Posterior vena cava (tissue), 2 donors: ENCODE measurements at regions not wholly inside any gene's neighbourhood (a gene's known extent, or its start where the extent isn't known, plus 50 kb on each side); places are given as distances from the start of the nearest gene placed in this dataset.
A peak's percentile ranks its signal among the peaks of the same experiment; 100 is the strongest.

Experiments used
- DNase-seq: peaks from one replicate; pipeline ENCODE4 v3.0.0-alpha.2; 2020; ENCODE audit warnings: low spot score
- intact Hi-C, 2 donors: fragments of 100-400 bp; cut with DNase I; formaldehyde crosslinking; loops; one replicate each; pipeline versions ENCODE4 v1.14.1 to v1.14.2; 2022 to 2023
- donor health status: DM: yes; HTN: yes; CAD: no.
- donor health status: DM: yes; HTN: yes; CAD: no.

DNA sequence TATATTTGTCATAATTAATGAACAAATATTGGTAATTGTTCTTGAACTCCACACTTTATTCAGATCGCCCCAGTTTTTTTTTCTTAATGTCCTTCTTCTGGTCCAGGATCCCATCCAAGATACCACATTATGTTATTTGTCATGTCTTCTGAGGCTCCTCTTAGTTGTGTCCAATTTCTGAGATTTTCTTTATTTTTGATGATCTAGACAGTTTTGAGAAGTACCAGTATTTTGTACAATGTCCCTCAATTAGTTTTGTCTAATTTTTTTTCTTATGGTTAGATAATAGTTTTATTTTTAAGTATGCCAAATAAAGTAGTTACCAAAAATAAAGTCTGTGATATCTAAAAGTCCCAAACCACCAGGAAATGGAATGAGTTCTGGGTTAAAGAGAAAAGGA is 440.8 kb upstream of the ATP2B1 start:
- no peak for DNase-seq

DNA sequence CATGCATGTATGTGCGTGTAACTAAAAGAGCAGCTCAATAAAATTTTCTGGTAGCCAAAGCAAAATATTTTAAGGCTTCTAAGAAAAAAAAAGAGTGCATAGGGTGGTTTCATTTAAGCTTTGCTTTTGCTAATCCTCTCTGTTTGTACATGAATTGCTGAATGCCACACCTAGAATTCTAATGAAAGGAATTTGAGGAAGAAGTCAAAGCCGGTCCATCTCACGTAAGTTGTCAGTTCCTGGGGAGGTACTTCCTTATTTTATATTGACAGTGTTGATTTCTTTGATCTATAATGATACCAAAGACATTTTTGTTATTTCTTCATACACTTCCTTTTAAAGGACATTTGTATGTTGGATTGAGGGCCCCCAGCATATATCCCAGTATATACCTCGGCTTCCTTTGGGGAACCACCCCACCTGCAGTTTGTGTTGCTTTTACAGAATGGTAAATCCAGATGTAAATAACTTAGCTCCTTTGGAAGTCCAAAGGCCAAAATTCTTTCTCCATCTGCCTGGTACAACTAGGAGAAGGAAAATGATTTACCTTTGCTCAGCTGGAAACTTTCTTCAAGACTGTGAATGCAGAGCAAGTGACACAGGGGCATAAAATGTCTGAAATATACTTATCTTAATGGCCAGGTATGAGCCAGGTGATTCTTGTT is 420.9 kb upstream of the ATP2B1 start:
- intact Hi-C loops = loop anchor here in 1 of 2 donors (10.0 kb wide), 1 partner anchor 1315 kb away; no protein-coding TSS in a partner anchor
- no peak for DNase-seq

More for the DNA sequence above, 440.8 kb upstream of the ATP2B1 start:
- intact Hi-C loops = no loop called here

DNA sequence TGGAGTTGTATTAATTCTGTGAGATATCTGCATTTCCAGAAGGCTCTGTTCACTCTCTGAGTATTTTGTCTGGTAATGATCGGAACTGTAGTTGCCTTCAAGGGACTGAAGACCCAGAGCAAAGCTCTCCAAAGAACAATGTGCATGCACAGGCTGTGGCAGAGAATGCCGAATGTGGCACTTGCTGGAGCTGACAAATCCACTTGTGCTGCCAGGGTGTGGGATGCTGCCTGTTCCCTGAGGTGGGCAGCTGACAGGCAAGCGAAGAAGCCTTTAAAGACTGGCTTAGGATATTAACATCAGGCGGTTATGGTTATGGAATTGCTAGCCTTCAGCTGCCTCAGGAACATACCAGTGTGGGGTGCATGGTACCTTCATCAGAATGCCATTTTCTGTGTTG is 419.9 kb upstream of the ATP2B1 start:
- intact Hi-C loops = loop anchor here in 1 of 2 donors (10.0 kb wide), 1 partner anchor 1314 kb away; no protein-coding TSS in a partner anchor
- no peak for DNase-seq

DNA sequence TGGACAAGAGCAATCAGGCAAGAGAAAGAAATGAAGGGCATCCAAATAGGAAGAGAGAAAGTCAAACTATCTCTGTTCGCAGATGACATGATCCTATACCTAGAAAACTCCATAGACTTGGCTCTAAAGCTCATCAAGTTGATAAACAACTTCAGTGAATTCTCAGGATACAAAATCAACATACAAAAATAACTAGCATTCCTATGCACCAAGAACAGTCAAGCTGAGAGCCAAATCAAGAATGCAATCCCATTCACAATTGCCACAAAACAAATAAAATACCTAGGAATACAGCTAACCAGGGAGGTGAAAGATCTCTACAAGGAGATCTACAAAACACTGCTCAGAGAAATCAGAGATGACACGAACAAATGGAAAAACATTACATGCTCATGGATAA is 417.5 kb upstream of the ATP2B1 start:
- intact Hi-C loops = loop anchor here in 1 of 2 donors (10.0 kb wide), 1 partner anchor 1311 kb away; no protein-coding TSS in a partner anchor
- no peak for DNase-seq

DNA sequence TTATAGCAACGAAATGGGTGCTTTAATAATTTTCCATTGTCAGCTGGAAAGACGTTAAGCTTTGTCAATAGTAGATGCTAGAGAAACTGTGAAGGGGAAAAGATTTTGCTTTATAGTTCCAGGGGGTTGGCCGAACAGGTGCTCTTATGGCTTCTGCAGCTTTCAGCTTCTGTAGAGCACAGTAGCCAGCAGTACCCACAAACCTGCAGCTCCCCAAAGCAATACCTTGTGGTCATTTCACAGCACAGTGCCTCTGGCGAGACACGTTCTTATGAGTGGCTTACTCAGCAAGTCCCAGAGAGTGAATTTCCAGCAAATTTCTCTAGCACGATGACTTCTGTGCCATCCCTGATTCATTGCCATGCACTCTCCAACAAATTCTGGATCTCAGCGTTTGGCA is 416.3 kb upstream of the ATP2B1 start:
- intact Hi-C loops = loop anchor here in 1 of 2 donors (10.0 kb wide), 1 partner anchor 1310 kb away; no protein-coding TSS in a partner anchor
- no peak for DNase-seq

DNA sequence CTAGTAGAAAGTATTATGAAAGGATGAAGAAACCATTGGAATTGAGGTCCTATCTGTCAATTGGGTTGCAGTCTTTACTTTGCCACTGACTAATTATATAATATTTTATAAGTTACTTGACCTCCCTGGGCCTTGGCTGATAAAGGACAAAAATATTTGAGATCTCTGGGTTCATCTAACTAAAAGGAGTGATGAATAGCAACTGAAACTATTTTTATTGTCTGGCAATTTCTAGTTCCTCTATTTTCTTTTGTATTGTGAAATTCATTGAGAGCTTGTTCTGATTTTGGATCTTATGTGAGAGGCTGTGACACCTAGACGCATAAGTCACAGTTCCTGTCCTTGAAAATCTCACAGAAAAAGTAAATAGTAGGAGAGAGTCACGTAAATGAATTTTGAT is 415.7 kb upstream of the ATP2B1 start:
- intact Hi-C loops = loop anchor here in 1 of 2 donors (10.0 kb wide), 1 partner anchor 1309 kb away; no protein-coding TSS in a partner anchor
- no peak for DNase-seq

DNA sequence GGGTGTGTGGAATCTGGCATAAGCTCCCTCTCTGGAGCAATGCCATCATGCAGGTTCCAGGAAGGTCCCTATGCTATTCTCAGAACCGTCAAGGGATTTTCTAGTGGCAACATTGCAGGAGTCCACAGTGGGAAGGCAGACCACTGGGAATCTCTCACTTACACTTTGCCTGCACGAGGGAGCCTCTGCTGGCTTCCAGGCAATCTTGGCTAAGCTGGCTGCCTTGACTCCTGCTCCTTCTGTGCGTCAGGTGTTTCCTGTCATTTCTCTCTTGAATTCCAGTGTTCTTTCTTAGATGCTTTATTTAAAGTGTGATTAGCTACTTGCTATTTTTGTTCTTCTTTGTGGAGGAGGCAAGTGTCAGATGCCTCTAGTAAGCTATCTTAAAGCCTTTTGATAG is 414.0 kb upstream of the ATP2B1 start:
- DNase-seq = peak; percentile 25
- intact Hi-C loops = loop anchor here in 1 of 2 donors (10.0 kb wide), 1 partner anchor 1308 kb away; no protein-coding TSS in a partner anchor

DNA sequence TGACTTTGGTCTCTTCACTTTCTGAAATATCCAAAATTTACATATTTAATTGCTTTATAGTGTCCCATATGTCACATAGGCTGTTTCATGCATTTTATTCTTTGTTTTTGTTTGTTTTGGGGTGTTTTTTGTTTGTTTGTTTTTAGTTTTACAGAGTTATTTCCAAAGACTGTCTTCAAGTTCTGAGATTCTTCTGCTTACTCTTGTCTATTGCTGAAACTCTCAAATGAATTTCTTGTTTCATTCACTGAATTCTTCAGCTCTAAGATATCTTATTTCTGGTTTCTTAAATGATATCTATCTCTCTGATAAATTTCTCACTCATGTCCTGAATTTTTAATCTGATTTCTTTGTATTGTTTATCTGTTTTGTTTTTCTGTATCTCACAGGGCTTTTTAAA is 412.0 kb upstream of the ATP2B1 start:
- DNase-seq = no peak
- intact Hi-C loops = loop anchor here in 1 of 2 donors (10.0 kb wide), 1 partner anchor 1306 kb away; no protein-coding TSS in a partner anchor

DNA sequence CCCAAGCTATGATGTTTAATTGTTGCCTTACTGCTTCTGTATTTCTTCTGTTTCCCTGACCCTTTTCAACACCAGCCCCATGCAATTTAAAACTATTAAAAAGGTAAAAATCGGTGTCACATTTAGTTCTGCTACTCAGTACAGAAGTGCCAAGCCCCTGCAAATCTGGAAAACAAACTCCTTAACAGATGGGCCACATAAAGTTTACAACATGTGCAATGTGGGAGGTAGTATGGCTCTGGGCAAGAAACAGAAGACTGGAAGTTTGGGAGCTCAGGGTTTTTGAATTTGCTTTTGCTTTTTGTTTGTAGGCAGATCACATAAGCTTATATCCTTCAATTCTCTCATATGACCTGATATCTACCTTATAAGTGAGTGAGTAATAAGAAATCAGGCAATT is 404.0 kb upstream of the ATP2B1 start:
- DNase-seq = no peak
- intact Hi-C loops = no loop called here

DNA sequence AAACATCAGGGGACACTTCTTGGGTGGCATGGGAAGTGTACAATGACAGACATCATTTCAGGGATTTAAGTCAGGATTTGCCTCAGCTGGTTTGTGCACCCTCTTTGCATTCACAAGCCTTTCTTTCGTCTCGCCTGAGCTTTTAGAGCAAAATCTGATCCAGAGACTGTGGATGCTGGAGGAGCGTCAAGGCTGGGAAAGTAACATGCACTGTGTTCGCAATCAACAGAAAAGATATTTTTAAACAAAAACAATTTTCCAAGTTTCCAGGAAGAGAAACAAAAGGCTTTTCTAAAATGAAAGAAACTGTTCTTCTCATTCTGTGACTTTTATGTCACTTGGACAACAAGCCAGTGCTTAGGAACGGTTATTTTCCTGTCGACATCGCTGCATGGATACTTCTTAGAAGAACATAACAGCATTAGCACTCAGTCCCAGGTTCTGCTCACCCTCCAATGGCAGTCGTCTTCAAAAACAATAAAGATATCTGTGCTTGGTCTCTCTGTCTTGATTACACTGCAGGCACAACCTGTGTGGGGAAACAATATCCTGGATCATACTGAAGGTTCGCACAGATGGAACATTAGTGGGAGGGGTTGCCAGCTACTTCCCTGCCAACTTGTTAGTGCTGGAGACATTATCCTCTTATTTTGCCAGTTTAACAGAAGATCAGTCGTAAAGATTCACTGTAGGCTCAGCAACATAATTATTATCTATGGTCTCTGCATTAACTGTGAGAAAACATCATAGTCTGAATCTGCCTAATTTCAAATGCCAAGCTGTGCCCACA is 403.3 kb upstream of the ATP2B1 start:
- DNase-seq = peak; percentile 35
- intact Hi-C loops = no loop called here

DNA sequence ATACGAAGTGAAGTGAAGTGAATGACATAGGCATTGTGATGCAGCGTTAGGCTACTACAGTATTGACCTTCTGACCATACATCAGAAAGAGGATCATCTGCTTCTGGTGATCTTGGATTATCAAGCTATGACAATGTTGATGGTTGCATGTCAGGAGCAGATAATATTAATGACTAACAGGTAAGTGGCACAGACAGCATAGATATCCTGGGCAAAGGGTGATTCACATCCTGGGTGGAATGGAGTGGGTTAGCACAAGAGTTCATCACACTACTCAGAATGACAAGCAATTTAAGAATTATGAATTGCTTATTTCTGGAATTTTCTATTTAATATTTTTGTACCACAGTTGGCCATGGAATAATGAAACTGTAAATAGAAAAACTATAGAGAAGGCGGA is 397.9 kb upstream of the ATP2B1 start:
- intact Hi-C loops = loop anchor here in 1 of 2 donors (10.0 kb wide), 1 partner anchor 562 kb away; no protein-coding TSS in a partner anchor
- DNase-seq = no peak

DNA sequence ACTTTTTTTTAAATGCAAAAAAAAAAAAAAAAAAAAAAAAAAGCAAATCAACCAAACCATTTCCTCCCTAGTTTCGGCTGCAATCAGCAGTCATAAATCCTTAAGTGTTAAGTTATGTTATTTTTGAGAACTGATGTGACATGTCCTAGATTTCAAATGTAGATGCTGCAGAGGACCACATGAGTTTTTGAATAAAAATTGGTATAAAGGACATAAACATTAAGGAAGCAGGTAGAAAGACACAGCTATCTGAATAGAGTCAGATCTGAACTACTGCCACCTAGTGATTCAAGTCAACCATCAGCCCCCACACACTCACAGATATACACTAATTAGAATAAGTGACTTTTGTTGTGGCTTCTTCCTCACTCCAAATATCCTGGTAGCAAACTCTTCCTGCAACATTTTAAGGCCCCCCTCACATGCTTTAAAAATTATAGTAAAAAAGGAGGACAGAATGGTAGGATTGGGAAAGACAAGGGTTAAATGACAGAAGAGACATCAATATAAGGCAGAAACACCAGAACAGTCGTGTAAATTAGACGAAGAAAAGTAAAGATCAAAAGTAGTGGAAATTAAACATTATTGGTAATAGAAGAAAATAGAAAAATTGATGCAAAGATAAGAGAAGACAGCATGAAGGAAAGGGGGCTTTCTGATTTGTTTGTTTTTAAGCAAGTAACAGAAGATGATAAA is 394.5 kb upstream of the ATP2B1 start:
- no peak for DNase-seq
- intact Hi-C loops = loop anchor here in 1 of 2 donors (10.0 kb wide), 1 partner anchor 558 kb away; no protein-coding TSS in a partner anchor

DNA sequence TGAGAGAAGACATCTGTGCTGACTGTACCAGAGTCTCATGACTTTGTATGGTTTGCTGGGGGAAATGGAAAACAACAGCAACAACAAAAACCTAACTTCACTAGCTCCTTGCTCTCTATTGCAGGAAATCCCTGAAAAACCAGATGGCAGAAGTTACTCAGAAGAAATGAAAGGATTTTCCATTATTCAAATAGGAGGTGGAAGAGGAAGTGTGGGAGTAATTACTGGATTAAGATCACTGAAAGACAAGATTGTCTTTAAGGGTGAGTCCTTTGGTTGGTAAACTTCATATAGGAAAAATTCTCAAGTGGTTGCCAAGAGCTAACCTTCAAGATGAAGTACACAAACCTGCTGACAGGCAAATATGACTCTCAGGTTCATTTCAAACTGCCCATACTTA is 391.9 kb upstream of the ATP2B1 start:
- intact Hi-C loops = loop anchor here in 1 of 2 donors (10.0 kb wide), 1 partner anchor 556 kb away; no protein-coding TSS in a partner anchor
- DNase-seq = no peak

DNA sequence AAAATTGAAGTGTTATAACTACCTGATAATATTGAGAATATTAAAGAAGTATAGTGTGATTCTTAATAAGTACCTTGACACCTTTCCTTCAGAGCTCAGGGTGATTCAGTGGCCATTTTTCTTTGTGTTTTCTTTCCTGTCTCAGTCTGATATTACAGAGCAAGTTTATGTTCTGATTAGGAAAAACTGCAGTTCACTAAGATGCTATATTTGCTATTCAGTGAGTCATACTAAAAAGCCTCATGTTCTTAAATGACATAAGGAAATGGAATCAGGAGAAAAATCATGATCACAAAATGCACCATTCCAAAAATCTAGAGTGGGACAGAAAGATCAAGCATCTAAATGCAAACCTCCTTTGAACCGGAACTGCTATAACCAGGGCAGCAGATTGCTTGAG is 390.6 kb upstream of the ATP2B1 start:
- DNase-seq = no peak
- intact Hi-C loops = no loop called here

DNA sequence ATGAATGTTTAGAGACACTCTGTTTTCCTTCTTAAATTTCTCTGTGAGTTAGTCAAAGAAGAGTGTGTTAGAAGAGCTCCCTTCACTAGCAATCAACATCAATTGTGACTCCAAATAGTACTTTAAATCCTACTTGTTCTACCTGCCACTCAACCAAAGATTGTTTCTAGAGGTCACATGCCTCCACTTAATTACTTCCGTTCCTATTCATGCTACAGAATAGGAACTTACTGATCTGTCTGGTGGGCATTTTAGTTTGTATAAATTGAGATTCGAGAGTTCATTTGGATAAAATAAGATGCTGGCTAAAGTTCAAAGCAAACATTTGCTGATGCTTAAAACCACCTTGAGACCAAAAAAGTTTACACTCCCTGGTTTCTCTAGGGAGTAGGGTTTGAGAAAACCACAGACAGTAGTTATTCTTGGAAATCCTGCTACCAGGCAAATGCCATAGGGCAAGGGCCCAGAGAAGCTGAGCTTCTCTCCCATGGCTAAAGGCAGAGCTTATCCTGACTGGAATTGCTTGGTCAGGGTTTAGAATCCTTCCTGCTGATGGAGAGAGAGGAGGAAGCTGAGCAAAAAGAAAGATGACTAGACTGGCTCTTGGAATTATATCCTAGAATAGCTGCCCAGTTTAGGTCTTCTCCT is 389.6 kb upstream of the ATP2B1 start:
- DNase-seq = no peak
- intact Hi-C loops = no loop called here

DNA sequence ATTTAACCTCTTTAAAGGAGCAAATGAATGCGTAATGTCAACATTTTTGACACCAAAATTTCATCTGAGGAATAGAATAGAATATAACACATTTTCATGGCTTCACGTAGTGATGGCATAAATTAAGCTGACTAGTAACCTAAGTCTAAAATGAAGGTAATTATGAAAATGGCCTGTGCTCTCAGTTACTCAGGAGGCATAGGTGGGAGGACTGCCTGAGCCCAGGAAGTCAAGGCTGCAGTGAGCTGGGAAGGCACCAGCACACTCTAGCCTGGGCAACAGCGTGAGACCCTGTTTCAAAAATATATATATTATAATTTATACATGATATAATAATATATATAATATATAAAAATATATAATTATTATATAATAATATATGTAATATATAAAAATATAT is 383.2 kb upstream of the ATP2B1 start:
- intact Hi-C loops = no loop called here
- no peak for DNase-seq

DNA sequence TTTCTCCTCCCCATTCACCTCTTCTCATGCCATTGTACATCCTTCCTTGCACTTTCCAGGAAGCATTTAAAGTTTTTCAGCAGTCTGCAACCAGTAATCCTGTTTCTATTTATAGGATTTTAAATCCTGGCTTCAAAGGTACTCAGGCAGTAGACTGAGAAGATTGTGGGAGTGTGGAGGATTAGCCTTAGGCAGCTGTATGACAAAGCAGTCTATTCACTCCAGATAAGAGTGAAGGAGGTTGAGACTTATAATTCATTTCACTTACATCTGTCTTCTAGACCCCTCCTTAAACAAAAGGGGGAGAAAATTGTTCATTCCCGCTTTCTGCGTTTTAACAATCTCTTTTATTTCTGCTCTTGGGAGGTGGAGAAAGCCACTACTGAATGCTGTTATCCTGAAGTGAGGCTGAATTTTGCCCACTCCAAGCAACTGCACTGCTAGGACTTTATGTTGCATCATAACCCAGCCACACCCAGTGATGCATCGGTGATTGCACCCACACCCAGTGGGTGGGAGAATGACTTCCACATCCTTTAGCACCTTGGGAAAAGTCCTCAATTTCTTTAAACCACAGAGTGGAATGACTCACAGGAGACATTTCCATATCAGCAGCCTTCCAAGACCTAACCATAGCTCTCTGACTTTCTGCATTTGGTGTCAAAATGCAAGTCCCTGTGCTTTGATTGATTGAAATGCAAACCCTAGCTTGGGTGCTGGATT is 382.5 kb upstream of the ATP2B1 start:
- intact Hi-C loops = no loop called here
- DNase-seq = peak; percentile 82

DNA sequence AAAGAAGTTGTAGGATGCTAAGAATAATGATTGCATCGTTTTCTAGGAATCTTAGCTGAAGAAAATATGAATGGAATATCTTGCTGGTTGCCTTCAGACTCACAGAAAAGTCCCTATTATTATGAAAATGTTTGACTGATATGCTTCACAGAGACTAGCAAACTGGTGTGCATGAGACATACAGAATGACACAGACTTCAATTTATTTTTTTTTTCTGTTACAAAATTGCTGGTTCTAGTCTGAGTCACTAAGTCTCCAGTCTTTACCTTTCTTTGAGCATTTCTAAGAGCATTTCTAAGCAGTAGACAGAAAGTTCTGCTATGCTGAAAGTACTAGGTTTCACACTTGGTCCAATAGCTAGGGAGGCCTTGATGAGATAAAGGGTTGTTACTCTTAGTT is 377.6 kb upstream of the ATP2B1 start:
- intact Hi-C loops = no loop called here
- no peak for DNase-seq
